22Rv1 (cell line): ENCODE measurements at regions not wholly inside any gene's neighbourhood (a gene's known extent, or its start where the extent isn't known, plus 50 kb on each side); places are given as distances from the start of the nearest gene placed in this dataset.

Source experiments
- CTCF ChIP-seq: fragments of 450-650 bp; IDR thresholded peaks from 2 replicates; pipeline ENCODE4 v1.5.1; 2017; ENCODE audit warnings: mild to moderate bottlenecking
- ZFX ChIP-seq: fragments of 450-650 bp; IDR thresholded peaks from 2 replicates; pipeline ENCODE4 v1.6.1; 2017; ENCODE audit warnings: antibody characterized with exemption, borderline replicate concordance

GRCh38 chr14:71388862-71389261, 481.6 kb downstream of the PCNX1 start:
- TF ChIP-seq CTCF (no peak), ZFX (no peak)
